SH-SY5Y (cell line): ENCODE measurements at regions not wholly inside any gene's neighbourhood (a gene's known extent, or its start where the extent isn't known, plus 50 kb on each side); places are given as distances from the start of the nearest gene placed in this dataset.

ENCODE experiments used
- GATA2 ChIP-seq: IDR thresholded peaks from 2 replicates; pipeline ENCODE4 v1.6.1; 2011; ENCODE audit warnings: mild to moderate bottlenecking, low read depth, low read length
- GATA3 ChIP-seq: IDR thresholded peaks from 2 replicates; pipeline ENCODE4 v1.6.1; 2011; ENCODE audit warnings: low read depth, mild to moderate bottlenecking, low read length, moderate library complexity

DNA sequence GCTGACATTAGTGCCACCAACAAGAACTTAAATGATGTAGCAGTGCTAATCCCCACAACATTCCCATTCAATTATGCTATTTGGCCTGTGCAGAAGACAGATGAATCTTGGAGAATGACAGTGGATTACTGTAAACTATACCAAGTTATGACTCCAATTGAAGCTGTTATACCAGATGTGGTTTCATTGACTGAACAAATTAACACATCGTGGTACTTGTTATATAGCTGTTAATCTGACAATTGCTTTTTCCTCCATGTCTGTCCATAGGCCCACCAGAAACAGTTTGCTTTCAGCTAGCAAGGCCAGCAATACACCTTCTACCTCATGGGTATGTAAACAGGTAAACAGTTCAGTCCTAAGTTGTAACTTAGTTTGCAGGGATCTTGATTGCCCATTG lies 101.1 kb downstream of the S1PR1 start:
- no peak for TF ChIP-seq GATA2
- no peak for TF ChIP-seq GATA3

DNA sequence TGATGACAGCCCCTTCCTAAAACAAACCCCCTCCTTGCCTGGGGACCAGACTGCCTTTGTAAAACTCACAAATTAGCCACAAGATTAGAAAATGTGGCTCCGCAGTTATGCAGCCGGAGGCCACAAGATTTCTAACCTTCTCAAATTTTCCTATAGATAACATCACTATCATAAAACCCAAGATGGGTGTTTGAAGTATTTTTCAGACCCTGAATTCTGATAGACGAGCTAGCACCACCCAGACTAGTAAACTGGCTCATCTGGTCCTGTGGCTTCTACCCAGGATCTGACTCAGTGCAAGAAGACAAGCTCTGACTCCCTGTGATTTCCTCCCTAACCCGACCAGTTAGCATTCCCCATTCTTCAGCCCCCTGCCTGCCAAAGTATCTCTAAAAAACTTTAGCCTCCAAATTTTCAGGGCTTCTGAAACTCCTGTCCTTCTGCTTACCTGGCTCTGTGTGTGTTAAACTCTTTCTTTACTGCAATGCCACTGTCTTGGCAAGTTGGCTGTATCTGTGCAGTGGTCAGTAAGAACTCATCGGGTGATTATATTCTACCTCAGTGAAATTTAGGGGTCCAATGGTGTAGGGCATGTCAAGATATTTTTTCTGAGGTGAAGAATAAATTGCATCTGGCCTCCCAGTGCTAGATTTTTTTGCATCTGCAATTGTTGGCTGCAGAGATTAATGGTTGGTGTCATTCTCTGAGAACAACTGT lies 102.1 kb downstream of the S1PR1 start:
- TF ChIP-seq GATA2: no peak
- TF ChIP-seq GATA3: no peak

DNA sequence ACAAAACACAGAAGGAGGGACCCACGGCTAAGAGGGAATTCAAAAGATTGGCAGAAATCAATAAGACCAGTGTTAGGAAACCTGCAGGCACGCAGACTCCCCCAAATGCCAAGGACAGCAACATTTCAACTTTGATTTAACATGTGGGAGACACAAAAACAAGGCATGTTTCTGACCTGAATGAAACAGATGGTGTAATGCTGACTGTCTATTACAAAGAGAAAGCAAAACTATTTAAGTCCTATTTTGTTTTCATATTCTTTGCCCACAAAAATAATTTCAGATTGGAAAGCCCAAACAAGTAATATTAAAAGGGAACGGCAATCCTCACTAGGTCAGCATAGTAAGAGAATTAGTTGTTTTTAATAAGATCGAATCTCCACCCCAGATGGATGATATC lies 107.9 kb downstream of the S1PR1 start:
- TF ChIP-seq GATA2 (no peak), GATA3 (no peak)

DNA sequence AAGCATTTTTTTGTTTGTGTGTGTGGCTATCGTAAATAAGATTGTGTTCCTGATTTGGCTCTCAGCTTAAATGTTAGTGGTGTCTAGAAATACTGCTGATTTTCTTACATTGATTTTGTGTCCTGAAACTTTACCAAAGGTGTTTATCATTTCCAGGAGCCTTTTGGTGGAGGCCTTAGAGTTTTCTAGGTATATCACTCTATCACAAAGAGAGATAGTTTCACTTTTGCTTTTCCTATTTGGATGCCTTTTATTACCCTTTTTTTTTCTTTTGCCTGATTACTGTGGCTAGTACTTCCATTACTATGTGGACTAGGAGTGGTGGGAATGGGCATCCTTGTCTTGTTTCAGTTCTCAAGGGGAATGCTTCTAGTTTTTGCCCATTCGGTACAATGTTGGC lies 109.6 kb downstream of the S1PR1 start:
- no peak for TF ChIP-seq GATA2
- no peak for TF ChIP-seq GATA3

DNA sequence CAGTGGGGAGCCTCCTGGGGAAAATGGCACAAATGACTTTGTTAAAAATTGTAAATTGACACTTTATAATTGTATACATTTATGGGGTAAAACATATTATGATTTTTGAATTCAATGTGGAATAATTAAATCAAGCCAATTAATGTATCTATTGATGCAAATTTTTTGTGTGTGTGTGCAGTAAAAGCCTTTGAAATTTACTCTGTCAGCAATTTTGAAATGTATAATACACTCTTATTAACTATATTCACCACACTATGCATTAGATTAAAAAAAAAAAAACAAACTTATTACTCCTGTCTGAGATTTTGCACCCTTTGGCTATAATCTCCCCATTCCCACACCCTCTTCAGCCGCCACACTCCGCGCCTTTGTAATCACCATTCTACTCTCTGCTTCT lies 119.2 kb downstream of the S1PR1 start:
- TF ChIP-seq GATA3: no peak
- TF ChIP-seq GATA2: no peak

DNA sequence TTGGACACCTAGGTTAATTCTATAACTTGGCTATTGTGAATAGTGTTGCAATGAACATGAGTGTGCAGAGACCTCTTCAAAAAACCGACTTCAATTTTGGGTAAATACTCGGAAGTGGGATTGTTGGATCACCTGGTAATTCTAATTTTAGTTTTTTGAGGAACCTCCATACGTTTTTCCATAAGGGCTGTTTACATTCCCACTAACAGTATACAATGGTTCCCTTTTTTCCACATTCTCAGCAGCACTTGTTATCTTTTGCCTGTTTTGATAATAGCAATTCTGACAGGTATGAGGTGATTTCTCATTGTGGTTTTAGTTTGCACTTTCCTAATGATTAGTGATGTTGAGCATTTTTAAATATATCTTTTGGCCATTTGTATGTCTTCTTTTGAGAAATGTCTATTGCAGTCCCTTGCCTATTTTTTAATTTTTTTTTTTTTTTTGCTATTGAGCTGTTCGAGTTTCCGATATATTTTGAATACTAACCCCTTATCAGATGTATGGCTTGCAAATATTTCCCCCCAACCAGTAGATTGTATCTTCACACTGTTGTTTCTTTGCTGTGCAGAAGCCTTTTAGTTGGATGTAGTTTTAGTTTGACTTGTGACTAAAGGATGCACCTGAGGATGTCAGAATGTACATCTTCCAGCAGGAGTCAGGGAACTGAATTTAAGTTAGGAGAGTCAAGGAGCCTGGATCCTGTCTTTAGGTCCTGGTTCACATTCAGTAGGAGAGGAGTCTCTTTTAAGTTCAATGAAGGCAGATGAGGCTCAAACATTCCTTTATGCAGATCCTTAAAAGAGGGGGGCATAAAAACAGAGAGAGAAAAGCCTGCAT lies 120.0 kb downstream of the S1PR1 start:
- TF ChIP-seq GATA3: no peak
- no peak for TF ChIP-seq GATA2

DNA sequence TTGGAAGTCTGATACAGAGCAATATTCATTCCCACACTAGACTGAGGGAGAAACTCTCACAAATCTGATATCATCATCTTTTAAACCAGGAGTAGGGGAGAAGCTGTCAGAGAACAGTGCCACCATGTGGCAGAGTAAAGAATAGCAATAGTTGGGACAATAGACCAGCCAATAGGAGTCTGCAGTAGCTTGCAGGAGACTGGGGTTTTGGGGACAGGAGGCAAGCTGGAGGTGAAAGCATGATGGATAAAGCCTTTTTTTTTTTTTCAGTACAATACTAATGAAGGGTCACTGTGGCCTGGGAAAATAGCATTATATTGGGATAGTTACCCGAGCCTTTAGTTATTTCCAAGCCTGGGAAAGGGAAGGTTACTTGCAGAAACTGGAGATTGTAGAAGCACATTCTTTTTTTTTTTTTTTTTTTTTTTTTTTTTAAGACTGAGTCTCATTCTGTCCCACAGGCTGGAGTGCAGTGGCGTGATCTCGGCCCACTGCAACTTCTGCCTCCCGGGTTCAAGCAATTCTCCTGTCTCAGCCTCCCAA lies 120.7 kb downstream of the S1PR1 start:
- TF ChIP-seq GATA3 (no peak), GATA2 (no peak)

DNA sequence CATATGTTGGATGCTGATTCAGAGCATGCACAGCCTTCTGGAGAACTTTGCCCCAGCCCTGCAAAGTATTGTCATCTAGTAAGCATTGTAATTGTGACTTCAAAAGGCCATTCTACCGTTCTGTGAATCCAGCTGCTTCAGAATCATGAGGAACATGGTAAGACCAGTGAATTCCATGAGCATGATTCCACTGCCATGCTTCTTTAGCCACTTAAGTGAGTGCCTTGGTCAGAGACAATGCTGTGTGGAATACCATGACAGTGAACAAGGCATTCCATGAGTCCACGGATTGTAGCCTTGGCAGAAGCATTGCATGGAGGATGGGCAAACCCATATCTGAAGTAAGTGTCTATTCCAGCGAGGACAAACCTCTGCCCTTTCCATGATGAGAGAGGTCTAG lies 123.7 kb downstream of the S1PR1 start:
- no peak for TF ChIP-seq GATA2
- no peak for TF ChIP-seq GATA3

DNA sequence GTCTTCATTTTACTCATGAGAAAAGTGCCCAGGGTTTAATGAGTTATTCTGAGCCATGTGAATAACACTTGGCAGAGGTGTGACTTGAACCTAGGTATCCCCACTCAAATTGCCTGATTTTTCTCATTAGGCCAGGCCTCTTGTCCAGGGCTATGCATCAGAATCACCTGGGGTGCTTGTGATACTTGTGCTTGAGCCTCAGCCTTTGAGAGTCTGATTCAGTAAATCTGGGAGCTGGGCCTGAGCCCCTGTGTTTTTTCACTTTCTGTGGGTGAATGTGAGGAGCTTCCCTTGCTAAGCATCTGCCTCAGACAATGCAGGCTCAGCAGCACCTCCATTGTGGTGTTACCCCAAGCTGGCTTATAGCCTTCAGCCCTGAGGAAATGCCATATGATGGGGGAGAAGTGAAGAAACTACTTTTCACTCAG lies 127.1 kb downstream of the S1PR1 start:
- TF ChIP-seq GATA3: no peak

DNA sequence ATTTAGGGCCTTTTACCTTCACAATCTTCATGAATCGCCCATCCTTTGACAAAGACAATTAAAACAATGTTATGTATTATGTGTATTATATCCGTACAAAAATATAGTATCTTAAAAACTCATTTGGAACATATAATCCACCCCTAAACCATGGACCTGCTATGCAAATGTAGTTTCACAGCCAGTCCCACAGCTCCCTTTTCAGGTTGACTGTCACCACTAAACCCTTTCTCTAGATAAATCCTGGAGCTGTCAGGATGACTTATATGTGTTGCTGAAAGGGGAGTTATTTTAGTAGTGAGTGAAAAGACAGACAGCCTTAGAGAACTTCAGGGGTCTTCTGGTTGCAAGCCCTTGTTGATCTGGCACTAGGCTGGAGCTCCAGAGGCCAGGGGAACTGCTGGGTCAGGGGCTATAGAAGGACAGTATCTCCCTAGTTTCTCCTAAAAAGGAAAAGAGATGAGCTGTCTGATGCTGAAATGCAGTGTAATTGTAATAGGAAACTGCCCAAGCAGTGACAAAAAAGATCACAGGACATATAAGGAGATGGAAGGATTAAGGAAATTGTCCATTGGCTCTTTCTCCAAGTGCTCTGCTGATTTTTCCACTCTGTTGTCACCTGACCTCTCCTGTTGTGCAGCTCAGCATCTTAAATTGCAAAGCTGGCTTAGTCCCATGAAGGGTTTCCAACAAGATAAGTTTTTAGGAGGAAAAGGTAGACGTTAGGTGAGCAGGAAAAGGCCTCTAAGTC lies 127.7 kb downstream of the S1PR1 start:
- TF ChIP-seq GATA3: no peak
- TF ChIP-seq GATA2: no peak

DNA sequence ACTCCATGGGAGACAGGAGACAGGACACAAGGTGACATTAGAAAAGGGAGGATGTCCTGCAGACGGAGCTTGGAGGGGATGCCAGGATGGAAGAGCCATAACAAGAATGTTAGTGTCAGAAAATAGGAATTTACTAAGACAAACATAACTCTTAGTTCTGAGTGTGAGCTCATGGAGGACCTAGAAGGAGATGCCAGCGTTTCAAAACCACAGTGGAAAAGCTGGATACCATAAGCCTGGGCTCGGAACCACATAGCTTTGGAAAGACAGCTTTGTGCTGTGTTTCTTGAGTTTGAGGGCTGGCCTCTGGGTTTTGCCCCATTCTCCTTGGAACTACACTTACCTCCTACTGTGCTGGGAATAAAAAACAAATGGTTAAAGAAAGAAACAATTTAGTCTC lies 128.4 kb downstream of the S1PR1 start:
- TF ChIP-seq GATA3 (no peak), GATA2 (no peak)

DNA sequence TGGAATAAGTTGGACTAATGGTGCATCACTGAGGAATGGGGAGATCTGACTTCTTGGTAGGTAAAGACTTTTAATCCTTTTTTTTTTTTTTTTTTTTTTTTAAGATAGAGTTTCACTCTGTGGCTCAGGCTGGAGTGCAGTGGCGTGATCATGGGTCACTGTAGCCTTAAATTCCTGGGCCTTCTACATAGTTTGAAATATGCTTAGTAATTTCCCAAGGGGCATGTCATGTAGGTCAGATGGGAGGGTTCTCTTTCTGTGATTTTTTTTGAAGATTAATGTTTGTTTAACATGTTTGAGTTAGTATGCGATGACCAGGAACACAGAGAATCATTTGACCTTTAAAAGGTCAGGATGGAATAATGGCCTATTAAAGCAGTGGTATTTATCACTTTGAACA lies 129.1 kb downstream of the S1PR1 start:
- TF ChIP-seq GATA3: no peak
- TF ChIP-seq GATA2: no peak

DNA sequence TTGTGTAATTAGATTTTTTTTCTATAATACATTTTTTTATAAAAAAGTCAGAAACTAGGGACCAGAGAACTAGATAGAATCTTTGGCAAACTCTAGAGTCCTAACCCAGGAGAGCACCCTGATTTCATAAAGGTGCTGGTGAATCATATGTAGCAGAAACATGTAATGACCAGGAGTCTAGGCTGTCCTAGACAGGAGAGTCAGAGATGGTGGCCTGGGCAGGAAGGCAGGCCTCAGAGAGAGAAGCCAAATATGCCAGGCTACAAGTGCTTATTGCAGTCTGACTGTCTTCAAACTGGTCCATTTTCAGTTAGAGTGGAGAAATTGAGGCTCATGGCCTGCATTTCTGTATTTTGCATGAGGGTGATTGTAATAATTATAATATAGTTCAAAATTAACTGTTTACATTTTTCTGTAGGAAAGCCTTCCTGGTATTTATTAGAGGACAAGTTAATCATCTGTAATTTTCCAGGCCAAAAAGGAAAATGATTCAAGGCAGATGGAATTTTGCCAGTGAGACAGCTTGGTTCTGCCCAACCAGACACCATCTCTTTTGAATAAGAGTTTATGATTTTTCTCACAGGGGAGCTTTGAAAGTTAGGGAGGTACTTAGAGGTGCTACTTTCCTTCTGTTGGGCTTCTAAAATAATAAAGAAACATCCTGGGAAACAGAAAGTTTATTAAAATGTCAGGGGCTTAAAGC lies 129.8 kb downstream of the S1PR1 start:
- no peak for TF ChIP-seq GATA3
- TF ChIP-seq GATA2: no peak

DNA sequence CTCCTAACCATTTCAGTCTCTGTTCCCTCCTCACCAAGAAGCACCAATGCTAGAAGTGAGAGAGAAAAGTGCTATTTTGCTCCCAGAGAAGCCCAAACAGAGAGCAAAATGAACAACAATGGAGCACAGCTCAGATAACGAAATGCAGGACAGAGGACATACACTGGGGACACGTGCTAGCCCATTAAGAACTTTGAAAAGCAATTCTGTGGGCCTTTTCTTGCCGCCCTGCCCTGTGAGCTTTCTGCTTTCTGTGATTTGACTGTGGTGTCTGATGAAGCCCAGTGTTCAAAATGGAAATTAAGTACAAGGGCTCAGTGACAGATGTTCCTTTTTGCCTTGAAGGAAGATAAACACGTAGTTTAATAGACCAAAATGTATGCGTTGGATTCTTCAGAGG lies 130.8 kb downstream of the S1PR1 start:
- TF ChIP-seq GATA3: no peak
- TF ChIP-seq GATA2: no peak

DNA sequence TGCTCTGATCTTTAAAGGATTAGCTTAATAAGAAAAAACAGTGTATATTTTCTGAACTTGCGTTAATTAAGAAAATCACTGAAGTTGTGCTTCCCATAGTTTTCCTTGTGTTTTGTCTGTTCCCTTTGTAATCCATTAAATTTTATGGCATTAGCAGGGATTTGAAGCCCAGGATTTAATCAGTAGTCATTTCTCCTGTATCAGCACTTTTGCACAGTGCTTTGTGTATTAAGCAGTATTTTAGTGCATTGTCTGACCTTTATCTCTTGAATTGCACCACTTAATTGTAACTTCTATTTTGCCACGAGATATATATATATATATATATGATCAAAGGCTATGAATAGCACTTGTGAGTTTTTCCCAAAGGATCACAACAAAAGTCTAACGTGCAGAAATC lies 133.7 kb downstream of the S1PR1 start:
- TF ChIP-seq GATA3 (no peak), GATA2 (no peak)
